ENCODE measurements at regions not wholly inside any gene's neighbourhood (a gene's known extent, or its start where the extent isn't known, plus 50 kb on each side); places are given as distances from the start of the nearest gene placed in this dataset.

- TF ChIP-seq ZKSCAN1 (IDR thresholded peaks at IDR 0.05; ENCODE audit: low read depth, low read length), result no peak
- TF ChIP-seq FOXA1 (IDR thresholded peaks at IDR 0.05; ENCODE audit: borderline replicate concordance), result no peak
- TF ChIP-seq, protein P1, sequence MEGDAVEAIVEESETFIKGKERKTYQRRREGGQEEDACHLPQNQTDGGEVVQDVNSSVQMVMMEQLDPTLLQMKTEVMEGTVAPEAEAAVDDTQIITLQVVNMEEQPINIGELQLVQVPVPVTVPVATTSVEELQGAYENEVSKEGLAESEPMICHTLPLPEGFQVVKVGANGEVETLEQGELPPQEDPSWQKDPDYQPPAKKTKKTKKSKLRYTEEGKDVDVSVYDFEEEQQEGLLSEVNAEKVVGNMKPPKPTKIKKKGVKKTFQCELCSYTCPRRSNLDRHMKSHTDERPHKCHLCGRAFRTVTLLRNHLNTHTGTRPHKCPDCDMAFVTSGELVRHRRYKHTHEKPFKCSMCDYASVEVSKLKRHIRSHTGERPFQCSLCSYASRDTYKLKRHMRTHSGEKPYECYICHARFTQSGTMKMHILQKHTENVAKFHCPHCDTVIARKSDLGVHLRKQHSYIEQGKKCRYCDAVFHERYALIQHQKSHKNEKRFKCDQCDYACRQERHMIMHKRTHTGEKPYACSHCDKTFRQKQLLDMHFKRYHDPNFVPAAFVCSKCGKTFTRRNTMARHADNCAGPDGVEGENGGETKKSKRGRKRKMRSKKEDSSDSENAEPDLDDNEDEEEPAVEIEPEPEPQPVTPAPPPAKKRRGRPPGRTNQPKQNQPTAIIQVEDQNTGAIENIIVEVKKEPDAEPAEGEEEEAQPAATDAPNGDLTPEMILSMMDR (IDR thresholded peaks at IDR 0.05 in 2 of 3, conservative IDR thresholded peaks at IDR 0.05 in 1 of 3; ENCODE audit: insufficient read depth in 2 of 3, low read depth in 1 of 3, low read length in 3 of 3), result no peak
- no peak for TF ChIP-seq KAT2B (IDR thresholded peaks at IDR 0.05; ENCODE audit: low read depth, low read length)
- TF ChIP-seq EZH2 (IDR thresholded peaks at IDR 0.05; ENCODE audit: borderline replicate concordance, low read depth, low read length), result no peak
- no peak for TF ChIP-seq POLR2A (conservative IDR thresholded peaks at IDR 0.05)
- TF ChIP-seq ZNF277 (CRISPR knock-in tag; IDR thresholded peaks at IDR 0.05; ENCODE audit: borderline replicate concordance), result no peak
- TF ChIP-seq, protein P2, sequence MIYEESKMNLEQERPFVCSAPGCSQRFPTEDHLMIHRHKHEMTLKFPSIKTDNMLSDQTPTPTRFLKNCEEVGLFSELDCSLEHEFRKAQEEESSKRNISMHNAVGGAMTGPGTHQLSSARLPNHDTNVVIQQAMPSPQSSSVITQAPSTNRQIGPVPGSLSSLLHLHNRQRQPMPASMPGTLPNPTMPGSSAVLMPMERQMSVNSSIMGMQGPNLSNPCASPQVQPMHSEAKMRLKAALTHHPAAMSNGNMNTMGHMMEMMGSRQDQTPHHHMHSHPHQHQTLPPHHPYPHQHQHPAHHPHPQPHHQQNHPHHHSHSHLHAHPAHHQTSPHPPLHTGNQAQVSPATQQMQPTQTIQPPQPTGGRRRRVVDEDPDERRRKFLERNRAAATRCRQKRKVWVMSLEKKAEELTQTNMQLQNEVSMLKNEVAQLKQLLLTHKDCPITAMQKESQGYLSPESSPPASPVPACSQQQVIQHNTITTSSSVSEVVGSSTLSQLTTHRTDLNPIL (CRISPR knock-in tag; IDR thresholded peaks at IDR 0.05), result no peak
- no peak for TF ChIP-seq ZC3H4 (CRISPR knock-in tag; IDR thresholded peaks at IDR 0.05; ENCODE audit: borderline replicate concordance)
Measured at GRCh38 chr2:219911541-219911940, 284.1 kb downstream of the SLC4A3 start.

All from K562 (cell line).